NB4 (cell line): ENCODE measurements at regions not wholly inside any gene's neighbourhood (a gene's known extent, or its start where the extent isn't known, plus 50 kb on each side); places are given as distances from the start of the nearest gene placed in this dataset.

Source experiments
- CTCF ChIP-seq: IDR thresholded peaks from one replicate; pipeline ENCODE4 v1.5.1; 2012; ENCODE audit warnings: low read depth, low read length
- MAX ChIP-seq: IDR thresholded peaks from 2 replicates; pipeline ENCODE4 v1.6.1; 2011; ENCODE audit warnings: low read depth, low read length
- MYC ChIP-seq: IDR thresholded peaks from 2 replicates; pipeline ENCODE4 v1.6.1; 2011; ENCODE audit warnings: low read depth, low read length

GRCh38 chr1:172928412-172928811 lies 122.3 kb downstream of the TNFSF18 start:
- TF ChIP-seq CTCF: no peak
- no peak for TF ChIP-seq MYC
- no peak for TF ChIP-seq MAX
